Astrocyte (in vitro differentiated cells and primary cell): ENCODE measurements at regions not wholly inside any gene's neighbourhood (a gene's known extent, or its start where the extent isn't known, plus 50 kb on each side); places are given as distances from the start of the nearest gene placed in this dataset.

Experiments used
- DNase-seq: peaks from one replicate; pipeline ENCODE4 v3.0.0-alpha.2; 2010; ENCODE audit warnings: low read depth
- FAIRE-seq: peaks from 2 replicates; lab custom pipeline; 2011; peaks lifted over from hg19 to GRCh38; lab: Jason Lieb, UNC
- H2AFZ ChIP-seq: 2 replicates; pipeline ENCODE4 v1.6.0; 2012; ENCODE audit warnings: low read depth, low read length, inconsistent platforms
- H3K27ac ChIP-seq: 2 replicates; pipeline ENCODE4 v1.5.1; 2011; ENCODE audit warnings: low read depth, low read length, inconsistent platforms
- H3K27me3 ChIP-seq: 2 replicates; pipeline ENCODE4 v1.6.0; 2011; ENCODE audit warnings: low read length, inconsistent platforms; ENCODE audit not compliant: insufficient read depth
- H3K36me3 ChIP-seq: 2 replicates; pipeline ENCODE4 v1.5.1; 2011; ENCODE audit warnings: low read length, inconsistent platforms; ENCODE audit not compliant: insufficient read depth
- H3K4me1 ChIP-seq: 2 replicates; pipeline ENCODE4 v1.5.1; 2011; ENCODE audit warnings: low read length, inconsistent platforms; ENCODE audit not compliant: insufficient read depth
- H3K4me2 ChIP-seq: 2 replicates; pipeline ENCODE4 v1.6.0; 2012; ENCODE audit warnings: low read length, inconsistent platforms
- H3K4me3 ChIP-seq: 2 replicates; pipeline ENCODE4 v1.5.1; 2011; ENCODE audit warnings: low read depth, mild to moderate bottlenecking, low read length, inconsistent platforms; ENCODE audit not compliant: insufficient read depth
- H3K79me2 ChIP-seq: 2 replicates; pipeline ENCODE4 v1.6.0; 2012; ENCODE audit warnings: mild to moderate bottlenecking, low read length, inconsistent platforms; ENCODE audit not compliant: insufficient read depth
- H3K9ac ChIP-seq: 2 replicates; pipeline ENCODE4 v1.6.0; 2012; ENCODE audit warnings: mild to moderate bottlenecking, low read length, inconsistent platforms
- H3K9me3 ChIP-seq: 2 replicates; pipeline ENCODE4 v1.5.1; 2012; ENCODE audit warnings: low read depth, mild to moderate bottlenecking, low read length, inconsistent platforms; ENCODE audit not compliant: insufficient read depth
- H4K20me1 ChIP-seq: 2 replicates; pipeline ENCODE4 v1.6.0; 2012; ENCODE audit warnings: low read length, inconsistent platforms; ENCODE audit not compliant: insufficient read depth
- H3K27ac Mint-ChIP-seq: one replicate; pipeline ENCODE4 v1.8.0; 2021; ENCODE audit warnings: mild to moderate bottlenecking, mixed read lengths; ENCODE audit not compliant: unreplicated experiment
- H3K27me3 Mint-ChIP-seq: one replicate; pipeline ENCODE4 v1.8.0; 2021; ENCODE audit warnings: low read depth, mixed read lengths; ENCODE audit not compliant: unreplicated experiment
- H3K36me3 Mint-ChIP-seq: one replicate; pipeline ENCODE4 v1.8.0; 2021; ENCODE audit warnings: low read depth, mixed read lengths; ENCODE audit not compliant: unreplicated experiment
- H3K4me1 Mint-ChIP-seq: one replicate; pipeline ENCODE4 v1.8.0; 2021; ENCODE audit warnings: low read depth, mixed read lengths; ENCODE audit not compliant: unreplicated experiment
- H3K4me3 Mint-ChIP-seq: one replicate; pipeline ENCODE4 v1.8.0; 2021; ENCODE audit warnings: mild to moderate bottlenecking, moderate library complexity, mixed read lengths; ENCODE audit not compliant: unreplicated experiment
- H3K9me3 Mint-ChIP-seq: one replicate; pipeline ENCODE4 v1.8.0; 2021; ENCODE audit warnings: mild to moderate bottlenecking, mixed read lengths; ENCODE audit not compliant: unreplicated experiment
- EZH2 ChIP-seq: IDR thresholded peaks from 2 replicates; pipeline ENCODE4 v1.6.1; 2012; ENCODE audit warnings: mild to moderate bottlenecking, low read length, inconsistent platforms; ENCODE audit not compliant: insufficient read depth
- TF ChIP-seq, protein P1 (sequence below): IDR thresholded peaks from 2 replicates; pipeline ENCODE4 v1.5.1; 2011; ENCODE audit warnings: low read depth, mild to moderate bottlenecking, inconsistent platforms, low read length, moderate library complexity; ENCODE audit not compliant: insufficient read depth

DNA sequence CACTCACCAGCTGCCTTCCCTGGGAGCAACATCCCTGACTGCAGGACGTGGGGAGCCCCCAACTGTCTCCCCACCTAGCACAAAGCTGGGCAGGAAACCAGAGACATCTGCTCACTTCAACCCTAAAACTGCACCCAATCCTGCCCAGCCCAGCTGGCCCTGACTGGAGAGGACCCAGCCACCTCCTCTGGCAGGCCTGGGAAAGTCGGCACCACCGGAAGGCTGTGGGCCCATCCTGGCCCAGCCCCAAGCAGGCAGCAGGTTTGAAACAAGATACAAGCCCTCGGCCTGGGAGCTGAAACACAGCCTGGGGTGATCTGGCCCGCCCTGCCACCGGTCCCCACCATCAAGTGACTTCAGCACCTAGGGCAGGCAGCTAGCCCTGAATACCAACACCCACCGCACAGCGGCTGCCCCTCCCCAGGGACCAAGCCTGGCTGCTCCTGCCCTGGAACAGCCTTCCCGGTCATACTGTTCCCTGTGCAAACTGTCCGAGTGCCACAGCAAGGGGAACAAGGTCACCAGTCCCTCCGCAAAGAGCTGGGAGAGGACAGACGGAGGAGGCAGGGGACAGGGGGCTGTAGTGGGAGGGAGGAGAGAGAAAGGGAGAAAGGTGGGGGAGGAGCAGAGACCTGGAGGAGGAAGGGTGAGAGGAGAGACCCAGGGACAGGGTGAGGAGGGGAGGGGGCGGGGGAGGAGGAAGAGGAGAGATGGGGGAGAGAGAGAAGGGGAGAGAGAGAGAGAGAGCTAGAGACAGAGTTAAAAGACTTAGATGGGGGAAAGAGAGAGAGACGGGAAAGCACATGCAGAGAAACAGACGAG lies 115.7 kb downstream of the RFLNA start:
- peak overlapping the region; percentile 57 for H3K4me3 Mint-ChIP-seq
- DNase-seq (no peak), FAIRE-seq (no peak)
- peaks cover 3% of the 10 kb centered on the region for H3K36me3 Mint-ChIP-seq
- no peaks in the 10 kb centered on the region for H3K27me3 Mint-ChIP-seq
- Histone ChIP-seq H3K9me3 (no peaks in the 10 kb centered on the region), H3K9ac (peak overlapping the region; percentile 73), H2AFZ (no peak overlapping the region), H3K27ac (peak overlapping the region; percentile 77), H3K79me2 (peaks cover 81% of the 10 kb centered on the region), H4K20me1 (peaks cover 88% of the 10 kb centered on the region), H3K27me3 (no peaks in the 10 kb centered on the region), H3K36me3 (peaks cover 5% of the 10 kb centered on the region), H3K4me1 (peaks cover 37% of the 10 kb centered on the region), H3K4me2 (peak overlapping the region; percentile 68), H3K4me3 (no peak overlapping the region)
- H3K4me1 Mint-ChIP-seq = peaks cover 18% of the 10 kb centered on the region
- H3K9me3 Mint-ChIP-seq = no peaks in the 10 kb centered on the region
- peak overlapping the region; percentile 84 for H3K27ac Mint-ChIP-seq
- TF ChIP-seq, protein P1, sequence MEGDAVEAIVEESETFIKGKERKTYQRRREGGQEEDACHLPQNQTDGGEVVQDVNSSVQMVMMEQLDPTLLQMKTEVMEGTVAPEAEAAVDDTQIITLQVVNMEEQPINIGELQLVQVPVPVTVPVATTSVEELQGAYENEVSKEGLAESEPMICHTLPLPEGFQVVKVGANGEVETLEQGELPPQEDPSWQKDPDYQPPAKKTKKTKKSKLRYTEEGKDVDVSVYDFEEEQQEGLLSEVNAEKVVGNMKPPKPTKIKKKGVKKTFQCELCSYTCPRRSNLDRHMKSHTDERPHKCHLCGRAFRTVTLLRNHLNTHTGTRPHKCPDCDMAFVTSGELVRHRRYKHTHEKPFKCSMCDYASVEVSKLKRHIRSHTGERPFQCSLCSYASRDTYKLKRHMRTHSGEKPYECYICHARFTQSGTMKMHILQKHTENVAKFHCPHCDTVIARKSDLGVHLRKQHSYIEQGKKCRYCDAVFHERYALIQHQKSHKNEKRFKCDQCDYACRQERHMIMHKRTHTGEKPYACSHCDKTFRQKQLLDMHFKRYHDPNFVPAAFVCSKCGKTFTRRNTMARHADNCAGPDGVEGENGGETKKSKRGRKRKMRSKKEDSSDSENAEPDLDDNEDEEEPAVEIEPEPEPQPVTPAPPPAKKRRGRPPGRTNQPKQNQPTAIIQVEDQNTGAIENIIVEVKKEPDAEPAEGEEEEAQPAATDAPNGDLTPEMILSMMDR = no peak
- TF ChIP-seq EZH2 = no peak

DNA sequence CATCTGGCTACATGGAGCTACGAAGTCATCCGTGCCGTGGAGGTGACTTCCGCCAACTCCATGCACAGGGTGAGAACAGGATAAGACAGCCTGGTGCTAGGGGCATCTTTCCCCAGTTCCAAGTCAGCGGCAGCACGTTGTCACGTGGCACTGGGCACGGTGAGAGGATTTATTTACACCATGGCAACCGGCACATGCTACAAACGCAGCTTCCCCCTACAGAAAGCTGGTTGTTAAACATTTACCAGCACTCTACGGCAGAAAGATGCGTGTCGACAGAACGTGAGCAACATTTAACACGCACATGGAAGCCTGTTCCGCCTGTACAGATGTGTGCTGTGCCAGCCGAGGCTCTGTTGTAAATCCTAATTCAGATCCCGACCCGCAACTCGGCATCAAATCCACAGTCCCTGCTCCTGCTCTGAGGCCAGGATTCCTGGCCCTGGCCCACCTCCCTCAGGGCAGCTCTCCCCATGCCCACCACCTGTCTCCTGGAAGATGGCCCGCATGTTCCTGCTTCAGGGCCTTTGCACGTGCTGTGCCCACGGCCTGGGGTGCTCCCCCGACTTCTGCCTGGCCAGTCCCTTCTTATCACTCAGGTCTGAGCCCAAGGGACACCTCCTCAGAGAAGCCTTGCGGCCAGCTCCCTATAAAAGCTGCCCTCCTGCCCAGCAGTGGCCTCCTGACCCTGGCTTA lies 114.1 kb downstream of the RFLNA start:
- no peak for FAIRE-seq
- Histone ChIP-seq H3K79me2 (peaks cover 81% of the 10 kb centered on the region), H3K4me1 (peaks cover 40% of the 10 kb centered on the region), H3K27me3 (no peaks in the 10 kb centered on the region), H3K9ac (no peak overlapping the region), H4K20me1 (peaks cover 88% of the 10 kb centered on the region), H3K4me2 (no peak overlapping the region), H3K9me3 (no peaks in the 10 kb centered on the region), H2AFZ (no peak overlapping the region), H3K4me3 (no peak overlapping the region), H3K27ac (no peak overlapping the region), H3K36me3 (peaks cover 5% of the 10 kb centered on the region)
- no peaks in the 10 kb centered on the region for H3K27me3 Mint-ChIP-seq
- H3K36me3 Mint-ChIP-seq = peaks cover 7% of the 10 kb centered on the region
- no peaks in the 10 kb centered on the region for H3K9me3 Mint-ChIP-seq
- no peak overlapping the region for H3K27ac Mint-ChIP-seq
- H3K4me3 Mint-ChIP-seq = no peak overlapping the region
- no peak for DNase-seq
- TF ChIP-seq EZH2 = no peak
- TF ChIP-seq, protein P1 = no peak
- peaks cover 22% of the 10 kb centered on the region for H3K4me1 Mint-ChIP-seq
